Stimulated activated CD4-positive, alpha-beta T cell treated with anti-CD3 and anti-CD28 coated beads, TNF-alpha, amount 100 ng/mL, for 24 hours (primary cell): ENCODE measurements at regions not wholly inside any gene's neighbourhood (a gene's known extent, or its start where the extent isn't known, plus 50 kb on each side); places are given as distances from the start of the nearest gene placed in this dataset.
"Not testable (repeated sequence)": the region's sequence is repeated elsewhere in the genome, so short reads cannot be mapped to it uniquely, and the experiment has no call there.

Experiments used
- DNase-seq, 3 experiments: peaks; one replicate each; pipeline ENCODE4 v3.0.0-alpha.2; 2020; ENCODE audit warnings: low read depth in 3 of 3

DNA sequence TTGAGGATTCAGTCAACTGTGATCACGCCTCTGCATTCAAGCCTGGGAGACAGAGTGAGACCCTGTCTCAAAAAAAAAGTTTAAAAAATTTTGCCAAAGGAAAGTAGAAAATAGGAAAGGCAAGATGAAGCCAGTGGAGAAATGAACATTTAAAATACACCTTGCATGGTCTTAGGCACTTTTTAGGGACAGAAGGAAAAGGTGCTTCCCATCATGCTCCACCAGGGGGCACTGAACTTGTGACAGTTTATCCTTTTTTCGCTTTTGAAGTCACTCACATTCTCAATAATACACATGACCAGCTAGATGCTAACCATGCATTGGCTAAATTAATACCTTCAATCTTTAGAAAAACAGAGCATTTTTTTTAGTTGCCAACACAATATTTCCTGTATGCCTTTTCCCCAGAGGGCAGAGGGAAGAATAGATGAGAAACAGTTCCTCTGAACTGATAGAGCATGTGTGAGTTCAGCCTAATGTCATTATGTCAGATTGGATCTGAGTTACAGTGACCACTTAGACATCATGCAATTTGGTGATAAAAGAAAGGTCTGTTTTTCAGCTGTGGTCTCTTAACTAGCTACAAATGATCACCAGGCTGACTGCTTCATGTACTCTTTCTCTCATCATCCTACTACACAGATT is 221.8 kb upstream of the SSTR1 start:
- DNase-seq = peak in 2 of 3 experiments; percentile 6 to 31

GRCh38 chr14:37988472-37988871 is 219.2 kb upstream of the SSTR1 start:
- DNase-seq = no peak

DNA sequence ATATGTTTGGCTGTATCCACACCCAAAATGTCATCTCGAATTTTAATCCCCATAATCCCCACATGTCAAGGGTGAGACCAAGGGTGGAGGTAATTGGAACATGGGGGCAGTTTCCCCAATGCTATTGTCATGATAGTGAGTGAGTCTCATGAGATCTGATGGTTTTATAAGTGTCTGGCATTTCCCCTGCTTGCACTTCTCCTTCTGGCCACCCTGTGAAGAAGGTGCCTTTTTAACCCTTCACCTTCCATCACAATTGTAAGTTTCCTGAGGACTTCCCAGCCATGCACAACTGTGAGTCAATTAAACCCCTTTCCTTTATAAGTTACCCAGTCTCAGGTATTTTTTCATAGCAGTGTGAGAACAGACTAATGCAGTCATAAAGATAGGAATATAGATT is 216.7 kb upstream of the SSTR1 start:
- no peak for DNase-seq

DNA sequence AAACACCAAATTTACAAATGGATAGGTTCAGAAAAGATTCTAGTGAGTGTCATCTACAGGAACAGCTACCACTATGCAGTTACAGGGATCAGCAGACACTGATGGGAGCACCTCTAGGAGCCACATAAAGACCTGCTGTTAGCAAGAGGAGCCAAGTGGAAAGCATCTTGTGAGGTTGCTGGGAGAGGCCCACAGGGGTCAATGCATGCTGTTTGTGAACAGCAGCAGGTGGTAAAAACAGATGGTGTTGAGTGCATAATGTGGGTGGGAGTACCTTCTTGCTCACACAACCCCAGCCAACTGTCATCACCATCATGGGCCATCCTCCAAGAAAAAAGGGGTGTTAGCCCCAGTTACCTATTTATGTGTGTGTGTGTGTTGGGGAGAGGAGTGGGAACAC is 215.2 kb upstream of the SSTR1 start:
- DNase-seq = no peak

DNA sequence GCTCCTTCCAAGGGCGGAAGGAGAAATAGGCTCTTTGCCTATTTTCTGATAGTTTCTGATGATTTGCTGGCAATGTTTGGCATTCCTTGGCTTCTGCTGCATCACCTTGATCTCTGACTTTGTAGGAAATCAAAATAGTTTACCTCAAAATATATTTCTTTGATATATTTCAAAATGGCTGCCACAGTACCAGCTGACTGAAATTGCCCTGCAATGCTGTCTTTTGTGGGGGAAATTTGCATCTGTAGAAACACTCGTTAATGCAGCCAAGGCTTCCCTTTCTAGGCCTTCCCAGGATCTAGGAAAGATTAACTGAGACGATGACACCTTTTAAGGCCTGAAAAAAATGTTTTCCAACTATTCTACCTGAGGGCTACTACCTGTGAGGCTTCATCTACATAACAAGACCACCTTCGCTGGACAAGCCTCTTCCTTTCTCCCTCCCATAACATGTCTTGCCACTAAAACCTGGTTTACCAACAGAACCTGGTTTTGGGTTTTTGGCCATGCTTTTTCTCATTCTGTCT is 212.8 kb upstream of the SSTR1 start:
- DNase-seq = no peak

- DNase-seq = no peak
Observed at GRCh38 chr14:37997017-37997416, 210.7 kb upstream of the SSTR1 start.

DNA sequence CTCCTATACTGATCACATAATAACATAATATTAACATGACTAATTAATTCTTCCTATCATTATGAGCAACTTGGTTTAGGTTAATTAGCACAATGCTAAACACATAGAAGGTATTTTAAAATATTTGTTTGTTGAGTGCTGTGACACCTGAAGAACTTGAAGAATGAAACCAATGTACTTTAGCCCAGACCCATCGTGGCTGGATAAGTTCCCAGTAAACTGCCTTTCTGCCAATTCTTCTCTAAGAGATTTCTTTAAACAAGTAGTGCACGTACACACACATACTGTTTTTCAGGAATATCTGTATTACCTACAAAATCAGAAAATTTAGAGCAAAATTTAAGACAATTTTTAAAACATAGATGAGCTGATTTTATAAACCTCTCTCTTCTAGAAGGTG is 207.4 kb upstream of the SSTR1 start:
- no peak for DNase-seq

- no peak for DNase-seq
Observed at GRCh38 chr14:38001501-38001900, 206.2 kb upstream of the SSTR1 start.

DNA sequence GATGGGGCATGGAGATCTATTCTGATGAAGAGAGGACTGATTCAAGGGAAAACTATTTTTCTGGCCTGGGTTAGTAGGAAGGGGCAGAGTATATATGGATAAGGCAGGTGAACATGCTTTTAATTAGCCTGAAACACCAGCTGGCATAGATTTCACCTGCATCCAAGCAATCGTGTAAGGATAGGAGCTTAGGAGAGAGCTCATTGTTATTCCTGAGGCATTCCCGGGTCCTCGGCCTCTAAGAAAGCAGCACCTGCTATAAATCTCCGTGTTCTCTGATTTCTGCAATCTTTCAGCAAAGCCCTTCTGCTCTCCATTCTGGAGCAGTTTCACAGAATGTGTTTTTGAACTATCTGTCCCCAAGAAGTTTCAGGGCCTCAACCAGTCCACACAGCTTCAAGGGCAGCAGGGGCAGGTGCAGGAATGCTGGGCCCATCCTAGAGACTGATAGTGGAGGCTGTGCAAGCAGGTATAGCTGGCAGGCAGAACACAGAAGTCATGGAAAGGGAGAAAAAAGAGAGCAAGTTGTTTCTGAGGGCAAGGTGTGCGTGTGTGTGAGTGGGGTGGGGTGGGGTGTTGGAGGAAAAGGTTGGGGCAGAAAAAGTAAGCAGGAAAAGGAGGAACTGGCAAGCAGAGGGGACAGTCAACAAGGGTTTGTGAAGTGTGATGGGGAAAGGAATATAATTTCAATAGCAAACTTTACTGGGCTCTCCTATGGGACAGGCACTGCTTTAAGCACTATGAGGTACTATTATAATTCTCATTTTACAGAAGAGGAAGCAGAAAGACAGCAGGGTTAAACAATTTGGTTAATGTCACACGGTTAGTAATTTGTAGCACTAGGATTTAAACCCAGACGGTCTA is 203.7 kb upstream of the SSTR1 start:
- no peak for DNase-seq

DNA sequence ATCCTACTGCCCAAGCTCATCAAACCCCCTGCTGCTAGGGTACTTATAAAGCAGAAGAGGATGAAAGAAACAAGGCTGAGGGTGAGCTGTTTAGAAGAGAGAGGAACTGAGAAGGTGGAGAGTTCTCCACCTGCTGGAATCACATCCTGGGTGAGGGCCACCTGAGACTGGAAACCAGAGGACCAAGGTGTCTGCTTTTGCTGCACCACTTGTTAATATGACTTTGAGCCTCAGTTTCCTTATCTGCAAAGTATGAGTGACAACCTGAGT is 203.2 kb upstream of the SSTR1 start:
- DNase-seq = no peak

GRCh38 chr14:38011156-38011555 is 196.5 kb upstream of the SSTR1 start:
- DNase-seq = not testable (repeated sequence)

DNA sequence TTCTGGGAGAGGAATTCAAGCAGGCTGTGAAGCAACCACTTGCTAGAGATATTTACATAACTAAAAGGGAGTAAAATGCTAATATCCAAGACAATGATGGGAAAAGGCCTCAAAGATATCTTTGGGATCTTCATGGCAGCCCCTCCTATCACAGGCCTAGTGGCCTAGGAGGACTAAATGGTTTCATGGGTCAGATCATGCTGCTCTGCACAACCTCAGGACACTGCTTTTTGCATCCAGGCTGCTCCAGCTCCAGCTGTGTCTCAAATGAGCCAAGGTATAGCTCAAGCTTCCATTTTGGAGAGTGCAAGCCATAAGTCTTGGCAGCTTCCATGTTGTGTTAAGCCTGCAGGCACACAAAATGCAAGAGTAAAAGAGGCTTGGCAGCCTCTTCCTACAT is 195.6 kb upstream of the SSTR1 start:
- DNase-seq = no peak

DNA sequence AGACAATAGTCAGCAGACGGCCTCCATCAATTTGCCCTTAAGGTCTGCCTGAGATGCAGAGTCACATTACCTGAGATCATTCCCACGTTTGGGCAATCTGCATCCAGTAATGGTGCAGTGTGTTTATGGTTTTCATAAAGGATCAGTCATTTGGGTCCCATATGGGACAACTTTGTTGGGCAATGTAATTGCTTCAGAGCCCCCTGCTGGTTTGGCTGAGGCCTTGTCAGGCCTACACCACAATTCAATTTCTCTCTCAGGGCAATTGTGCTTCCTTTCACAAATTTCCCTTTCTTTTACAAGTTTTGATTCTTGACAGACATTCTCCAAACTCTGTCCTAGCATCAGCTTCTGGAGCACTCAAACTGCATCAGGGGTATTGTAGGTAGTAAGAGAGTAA is 191.2 kb upstream of the SSTR1 start:
- DNase-seq = no peak

DNA sequence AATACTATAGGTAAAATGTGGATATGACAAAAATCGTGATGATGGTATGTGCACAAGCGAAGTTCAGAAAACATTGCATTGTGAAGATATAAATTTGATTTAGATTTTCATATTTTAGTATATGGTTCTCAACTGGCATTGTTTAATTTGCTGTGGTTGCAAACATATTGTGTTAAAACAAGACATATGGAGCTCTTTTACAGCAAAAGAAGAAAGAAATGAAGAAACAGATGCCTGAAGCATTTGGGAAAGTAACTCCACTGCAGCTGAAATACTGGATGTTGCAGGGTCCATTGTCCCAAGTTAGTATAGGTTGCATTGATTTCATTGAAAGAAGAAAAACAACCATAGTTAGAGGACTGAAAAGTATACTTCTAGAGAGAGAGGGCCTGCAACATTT is 185.8 kb upstream of the SSTR1 start:
- DNase-seq = no peak

GRCh38 chr14:38022775-38023174 is 184.9 kb upstream of the SSTR1 start:
- no peak for DNase-seq

DNA sequence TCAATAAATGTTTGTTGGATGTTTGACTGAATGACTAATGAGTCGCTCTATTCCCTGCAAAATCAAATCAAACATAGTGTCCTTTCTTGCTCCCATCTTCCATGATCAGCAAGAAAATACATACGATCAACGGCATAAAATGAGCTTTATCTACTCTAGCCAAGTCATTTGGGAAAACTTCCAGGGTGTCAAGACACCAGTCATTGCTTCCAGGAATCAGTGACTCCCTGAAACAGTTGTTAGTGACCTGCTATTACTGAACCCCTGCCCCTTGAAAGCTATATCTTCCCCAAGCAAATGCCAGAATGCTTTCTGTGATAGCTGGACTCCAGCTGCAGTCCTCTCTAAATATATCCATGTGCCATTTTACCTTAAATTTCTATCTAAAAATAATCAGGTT is 169.5 kb upstream of the SSTR1 start:
- DNase-seq = no peak

GRCh38 chr14:38038986-38039385 is 168.7 kb upstream of the SSTR1 start:
- DNase-seq = no peak

DNA sequence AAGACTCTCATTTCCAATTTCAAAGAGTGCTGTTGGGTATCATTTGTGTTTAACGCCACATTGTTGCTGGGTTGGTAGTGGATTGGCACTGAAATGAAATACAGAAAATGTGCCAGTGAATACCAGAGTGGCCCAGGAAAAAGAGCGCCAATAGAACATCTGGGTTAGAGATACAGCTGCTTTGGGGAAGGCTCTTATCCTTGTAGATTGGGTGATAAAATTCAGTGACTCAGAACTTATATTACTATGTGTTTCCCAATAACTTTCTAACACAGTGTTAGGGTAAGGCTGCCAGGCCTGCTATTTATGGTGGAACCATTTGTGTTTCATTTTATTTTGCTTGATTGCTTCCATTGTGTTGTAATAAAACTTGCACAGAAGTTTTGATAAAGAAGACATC is 168.2 kb upstream of the SSTR1 start:
- no peak for DNase-seq

GRCh38 chr14:38040411-38040810 is 167.3 kb upstream of the SSTR1 start:
- no peak for DNase-seq

DNA sequence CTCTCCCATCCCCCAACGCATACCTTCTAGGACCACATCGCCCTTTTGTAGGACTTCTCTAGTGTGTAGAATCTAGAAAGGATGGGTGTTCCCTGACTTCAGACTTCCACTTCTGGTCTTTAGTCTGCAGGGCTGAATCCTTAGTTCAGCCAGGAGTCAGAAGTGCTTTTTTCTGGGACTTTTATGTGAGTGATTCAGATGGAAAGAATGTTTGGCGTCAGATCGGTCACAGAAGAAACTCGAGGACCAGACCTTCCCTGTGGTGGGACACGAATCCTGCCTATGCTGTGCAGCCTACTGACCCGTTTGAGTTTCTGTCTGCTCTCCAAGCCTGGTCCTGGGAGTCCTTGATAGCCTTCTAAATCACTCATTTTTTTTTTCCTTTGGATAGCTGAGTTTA is 165.4 kb upstream of the SSTR1 start:
- DNase-seq = no peak

DNA sequence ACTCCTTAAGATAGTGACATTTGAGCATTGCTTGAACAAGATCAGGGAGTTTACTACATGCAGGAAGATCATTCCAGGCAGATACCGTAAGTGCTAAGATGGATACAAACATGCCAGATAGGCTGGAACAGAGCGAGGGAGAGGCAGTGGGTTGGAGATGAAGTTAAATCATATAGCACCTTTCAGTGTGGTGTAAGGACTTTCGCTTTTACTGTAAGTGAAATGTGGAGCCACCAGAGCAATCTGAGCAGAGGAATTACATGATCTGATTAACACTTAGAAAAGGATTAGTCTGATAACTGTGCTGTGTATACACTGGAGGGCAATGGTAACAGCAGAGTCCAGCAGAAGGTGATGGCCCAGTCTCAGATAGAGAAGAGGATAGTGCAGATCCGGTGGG is 163.0 kb upstream of the SSTR1 start:
- DNase-seq = no peak

DNA sequence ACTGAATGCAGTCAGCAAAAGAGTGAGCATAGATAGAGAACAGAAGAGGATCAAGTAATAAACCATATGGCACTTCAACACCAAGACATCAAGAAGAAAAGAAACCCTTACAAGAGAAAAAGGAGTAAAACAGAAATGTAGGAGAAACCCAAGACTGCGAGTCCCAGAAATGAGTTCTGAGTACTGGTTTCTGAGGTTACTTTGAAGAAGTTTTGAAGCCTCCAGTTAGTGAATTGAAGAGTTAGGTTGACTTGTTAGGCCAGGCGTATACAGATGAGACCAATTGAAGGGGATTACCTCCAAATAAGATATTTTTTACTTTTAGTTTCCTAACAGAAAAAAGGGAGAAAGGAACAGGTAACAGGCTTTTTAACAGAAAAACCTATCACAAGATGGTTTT is 162.2 kb upstream of the SSTR1 start:
- no peak for DNase-seq

DNA sequence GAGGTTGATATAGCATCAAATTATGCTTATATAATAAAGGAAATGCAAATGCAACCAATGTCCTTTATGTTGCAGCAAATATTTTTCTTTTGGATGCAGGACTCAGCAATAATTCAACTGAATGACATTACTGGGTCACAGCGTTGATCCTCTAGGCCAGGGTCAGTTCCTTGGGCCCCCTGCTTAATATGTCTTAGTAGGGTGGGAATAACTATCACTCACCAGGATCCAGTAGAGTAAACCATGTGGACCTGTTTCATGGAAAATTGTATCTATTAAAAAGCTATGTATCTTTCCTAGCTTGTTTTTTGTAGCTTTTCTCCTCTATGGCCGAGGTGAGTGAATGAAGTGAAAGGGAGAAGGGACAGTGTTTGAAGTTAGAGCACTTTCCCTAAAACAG is 161.5 kb upstream of the SSTR1 start:
- DNase-seq = no peak
